ENCODE measurements at regions not wholly inside any gene's neighbourhood (a gene's known extent, or its start where the extent isn't known, plus 50 kb on each side); places are given as distances from the start of the nearest gene placed in this dataset.

DNA sequence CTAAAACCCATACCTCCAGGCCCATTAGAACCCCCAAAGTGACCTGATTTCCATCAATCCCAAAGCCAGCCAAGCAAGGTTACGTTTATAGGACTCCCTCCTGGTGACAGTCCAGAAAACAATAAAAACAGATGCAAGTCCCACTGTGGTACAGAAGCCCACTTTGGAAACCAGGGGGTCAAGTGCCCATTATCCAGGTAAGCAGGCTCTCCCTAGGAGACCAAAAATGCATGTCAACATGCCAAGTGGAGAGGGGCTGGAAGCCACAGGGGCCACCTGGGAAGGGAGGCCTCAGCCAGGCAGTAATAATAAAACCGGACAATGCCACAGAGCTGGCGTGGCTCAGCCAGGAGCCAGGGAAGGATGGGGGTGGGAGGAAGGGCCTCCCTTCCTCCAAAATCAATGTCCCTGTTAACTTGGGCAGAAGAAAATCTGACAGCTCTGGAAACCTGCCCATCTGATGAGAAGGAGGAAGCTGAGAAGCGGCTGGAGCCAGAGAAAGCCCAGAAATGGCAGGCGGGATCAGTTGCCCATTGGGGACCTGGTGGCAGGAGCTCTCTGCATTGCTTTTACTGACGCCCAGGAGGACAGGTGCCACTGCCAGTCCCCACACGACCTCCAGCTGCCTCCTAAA lies 160.4 kb downstream of the ZIC5 start:
- no peaks in the 10 kb centered on the region for H3K36me3 ChIP-seq (ENCODE audit: control insufficient read depth in 4 of 4, insufficient read depth in 4 of 4, low read length in 3 of 4)
- no peak overlapping the region for H3K27ac ChIP-seq (ENCODE audit: insufficient read depth in 1 of 2, low read depth in 1 of 2, low read length in 2 of 2, poor library complexity in 1 of 2, severe bottlenecking in 2 of 2)
- ChIA-PET CTCF (interaction anchor here (0.8 kb wide), 1 partner anchor 14 kb away, joined by 3 read pairs; no protein-coding TSS in a partner anchor), POLR2A (no interaction called here)
- H3K4me1 ChIP-seq (ENCODE audit: control extremely low read depth in 1 of 4, control insufficient read depth in 4 of 4, insufficient read depth in 4 of 4, low read length in 3 of 4), result no peaks in the 10 kb centered on the region
- no peak overlapping the region for H3K4me3 ChIP-seq (ENCODE audit: control insufficient read depth in 1 of 7, extremely low read depth in 1 of 7, insufficient read depth in 4 of 7, low read depth in 2 of 7, low read length in 6 of 7)
- DNase-seq, result no peak
- peaks cover 0 to 2% (median 0%) of the 10 kb centered on the region in 5 experiments for H3K27me3 ChIP-seq (replicated peaks in 2 of 5; ENCODE audit: control insufficient read depth in 4 of 5, insufficient read depth in 5 of 5, low read length in 4 of 5)
- WGBS (ENCODE audit: insufficient coverage), result 88% methylated on average over 6 of the region's 7 CpGs
- H3K9me3 ChIP-seq (ENCODE audit: control extremely low read depth in 1 of 5, control insufficient read depth in 4 of 5, insufficient read depth in 2 of 5, low read depth in 1 of 5, low read length in 4 of 5), result peaks cover 0 to 2% (median 0%) of the 10 kb centered on the region in 5 experiments

DNA sequence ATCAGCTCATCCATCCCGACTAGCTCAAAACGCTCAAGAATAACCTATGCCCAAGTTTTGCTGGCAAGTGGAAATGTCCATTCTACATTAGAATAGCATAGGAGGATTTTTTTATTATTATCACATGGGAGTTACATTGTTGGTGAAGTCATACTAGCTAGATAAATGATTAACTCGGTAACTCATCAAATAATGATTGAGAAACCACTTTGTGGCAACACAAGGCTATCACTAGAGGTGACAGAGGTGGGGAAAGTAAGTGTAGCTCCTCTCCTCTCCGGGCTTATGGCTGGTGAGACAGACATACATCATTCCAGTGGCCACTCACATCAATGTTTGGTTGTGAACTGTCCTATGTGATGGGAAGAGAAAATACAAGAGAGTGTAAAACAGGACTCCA lies 161.6 kb downstream of the ZIC5 start:
- no peak for DNase-seq
- H3K36me3 ChIP-seq (ENCODE audit: control insufficient read depth in 4 of 4, insufficient read depth in 4 of 4, low read length in 3 of 4), result no peaks in the 10 kb centered on the region
- H3K4me3 ChIP-seq (ENCODE audit: control insufficient read depth in 1 of 7, extremely low read depth in 1 of 7, insufficient read depth in 4 of 7, low read depth in 2 of 7, low read length in 6 of 7), result no peak overlapping the region
- ChIA-PET CTCF (no interaction called here), POLR2A (no interaction called here)
- no peak overlapping the region for H3K27ac ChIP-seq (ENCODE audit: insufficient read depth in 1 of 2, low read depth in 1 of 2, low read length in 2 of 2, poor library complexity in 1 of 2, severe bottlenecking in 2 of 2)
- H3K9me3 ChIP-seq (ENCODE audit: control extremely low read depth in 1 of 5, control insufficient read depth in 4 of 5, insufficient read depth in 2 of 5, low read depth in 1 of 5, low read length in 4 of 5), result peaks cover 0 to 2% (median 0%) of the 10 kb centered on the region in 5 experiments
- peaks cover 0 to 2% (median 0%) of the 10 kb centered on the region in 5 experiments for H3K27me3 ChIP-seq (replicated peaks in 2 of 5; ENCODE audit: control insufficient read depth in 4 of 5, insufficient read depth in 5 of 5, low read length in 4 of 5)
- H3K4me1 ChIP-seq (ENCODE audit: control extremely low read depth in 1 of 4, control insufficient read depth in 4 of 4, insufficient read depth in 4 of 4, low read length in 3 of 4), result no peaks in the 10 kb centered on the region
- WGBS (ENCODE audit: insufficient coverage), result 100% methylated on average over 2 of the region's 4 CpGs

DNA sequence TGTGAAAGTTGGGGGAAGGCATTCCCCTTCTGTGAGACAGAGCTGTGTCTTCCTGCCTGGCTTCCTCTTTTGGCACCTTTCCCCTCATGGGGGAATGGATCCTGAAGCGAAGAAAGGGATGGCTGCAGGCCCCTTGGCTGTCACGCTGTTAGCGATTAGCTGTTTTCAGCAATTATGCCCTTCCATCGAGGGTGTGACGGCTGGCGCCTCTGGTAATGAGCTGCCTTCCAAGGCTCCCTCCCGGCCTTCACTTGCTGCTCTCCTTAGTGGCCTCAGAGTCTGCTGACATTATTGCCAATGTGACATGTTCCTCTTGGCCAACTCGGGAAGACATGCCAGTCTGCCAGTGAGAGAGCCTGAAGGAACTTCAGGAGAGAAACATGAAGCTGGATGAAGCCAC lies 162.1 kb downstream of the ZIC5 start:
- WGBS (ENCODE audit: insufficient coverage), result 92% methylated on average over 8 of the region's 8 CpGs
- CTCF ChIA-PET, result no interaction called here
- peaks cover 0 to 2% (median 0%) of the 10 kb centered on the region in 5 experiments for H3K27me3 ChIP-seq (replicated peaks in 2 of 5; ENCODE audit: control insufficient read depth in 4 of 5, insufficient read depth in 5 of 5, low read length in 4 of 5)

GRCh38 chr13:99808786-99809185 lies 162.8 kb downstream of the ZIC5 start:
- H3K36me3 ChIP-seq (ENCODE audit: control insufficient read depth in 4 of 4, insufficient read depth in 4 of 4, low read length in 3 of 4), result no peaks in the 10 kb centered on the region
- H3K4me1 ChIP-seq (ENCODE audit: control extremely low read depth in 1 of 4, control insufficient read depth in 4 of 4, insufficient read depth in 4 of 4, low read length in 3 of 4), result no peaks in the 10 kb centered on the region
- ChIA-PET POLR2A (interaction anchor here (0.6 kb wide), 1 partner anchor 8 kb away, joined by 3 read pairs; no protein-coding TSS in a partner anchor), CTCF (no interaction called here)
- DNase-seq, result no peak
- peaks cover 0 to 2% (median 0%) of the 10 kb centered on the region in 5 experiments for H3K9me3 ChIP-seq (ENCODE audit: control extremely low read depth in 1 of 5, control insufficient read depth in 4 of 5, insufficient read depth in 2 of 5, low read depth in 1 of 5, low read length in 4 of 5)
- H3K4me3 ChIP-seq (ENCODE audit: control insufficient read depth in 1 of 7, extremely low read depth in 1 of 7, insufficient read depth in 4 of 7, low read depth in 2 of 7, low read length in 6 of 7), result no peak overlapping the region
- peaks cover 0 to 2% (median 0%) of the 10 kb centered on the region in 5 experiments for H3K27me3 ChIP-seq (replicated peaks in 2 of 5; ENCODE audit: control insufficient read depth in 4 of 5, insufficient read depth in 5 of 5, low read length in 4 of 5)
- WGBS (ENCODE audit: insufficient coverage), result 60% methylated on average over 1 of the region's 1 CpG
- no peak overlapping the region for H3K27ac ChIP-seq (ENCODE audit: insufficient read depth in 1 of 2, low read depth in 1 of 2, low read length in 2 of 2, poor library complexity in 1 of 2, severe bottlenecking in 2 of 2)

More for the DNA sequence above, 162.1 kb downstream of the ZIC5 start:
- H3K4me3 ChIP-seq (ENCODE audit: control insufficient read depth in 1 of 7, extremely low read depth in 1 of 7, insufficient read depth in 4 of 7, low read depth in 2 of 7, low read length in 6 of 7), result no peak overlapping the region
- no peaks in the 10 kb centered on the region for H3K4me1 ChIP-seq (ENCODE audit: control extremely low read depth in 1 of 4, control insufficient read depth in 4 of 4, insufficient read depth in 4 of 4, low read length in 3 of 4)
- POLR2A ChIA-PET, result interaction anchor here (0.6 kb wide), 1 partner anchor 9 kb away, joined by 3 read pairs; no protein-coding TSS in a partner anchor
- no peaks in the 10 kb centered on the region for H3K36me3 ChIP-seq (ENCODE audit: control insufficient read depth in 4 of 4, insufficient read depth in 4 of 4, low read length in 3 of 4)
- H3K27ac ChIP-seq (ENCODE audit: insufficient read depth in 1 of 2, low read depth in 1 of 2, low read length in 2 of 2, poor library complexity in 1 of 2, severe bottlenecking in 2 of 2), result no peak overlapping the region
- peaks cover 0 to 2% (median 0%) of the 10 kb centered on the region in 5 experiments for H3K9me3 ChIP-seq (ENCODE audit: control extremely low read depth in 1 of 5, control insufficient read depth in 4 of 5, insufficient read depth in 2 of 5, low read depth in 1 of 5, low read length in 4 of 5)
- DNase-seq, result no peak

DNA sequence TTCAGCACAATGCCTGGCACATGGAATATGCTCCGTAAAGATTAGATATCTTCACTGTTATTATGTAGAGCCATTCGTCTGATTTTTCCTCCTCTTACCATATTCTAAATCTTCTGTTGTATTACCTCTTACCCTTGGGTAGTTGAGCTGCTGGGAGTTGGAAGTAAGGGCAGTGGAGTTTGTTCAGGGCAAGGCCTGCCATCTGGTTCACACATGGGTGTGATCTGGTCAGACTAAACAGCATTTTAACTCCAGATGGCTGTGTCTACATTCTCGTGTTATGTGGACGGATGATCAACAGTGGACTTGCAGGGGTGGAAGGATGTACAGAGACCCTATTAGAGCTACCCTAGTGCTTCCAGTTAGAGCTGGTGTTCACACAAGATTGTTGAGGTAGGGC lies 164.9 kb downstream of the ZIC5 start:
- H3K27ac ChIP-seq (ENCODE audit: insufficient read depth in 1 of 2, low read depth in 1 of 2, low read length in 2 of 2, poor library complexity in 1 of 2, severe bottlenecking in 2 of 2), result no peak overlapping the region
- H3K4me3 ChIP-seq (ENCODE audit: control insufficient read depth in 1 of 7, extremely low read depth in 1 of 7, insufficient read depth in 4 of 7, low read depth in 2 of 7, low read length in 6 of 7), result no peak overlapping the region
- WGBS (ENCODE audit: insufficient coverage), result 100% methylated on average over 2 of the region's 4 CpGs
- no peak for DNase-seq
- no peaks in the 10 kb centered on the region for H3K4me1 ChIP-seq (ENCODE audit: control extremely low read depth in 1 of 4, control insufficient read depth in 4 of 4, insufficient read depth in 4 of 4, low read length in 3 of 4)
- ChIA-PET CTCF (no interaction called here), POLR2A (no interaction called here)
- peaks cover 0 to 2% (median 0%) of the 10 kb centered on the region in 5 experiments for H3K9me3 ChIP-seq (ENCODE audit: control extremely low read depth in 1 of 5, control insufficient read depth in 4 of 5, insufficient read depth in 2 of 5, low read depth in 1 of 5, low read length in 4 of 5)
- peaks cover 0 to 2% (median 0%) of the 10 kb centered on the region in 5 experiments for H3K27me3 ChIP-seq (replicated peaks in 2 of 5; ENCODE audit: control insufficient read depth in 4 of 5, insufficient read depth in 5 of 5, low read length in 4 of 5)
- no peaks in the 10 kb centered on the region for H3K36me3 ChIP-seq (ENCODE audit: control insufficient read depth in 4 of 4, insufficient read depth in 4 of 4, low read length in 3 of 4)

- H3K9me3 ChIP-seq (ENCODE audit: control extremely low read depth in 1 of 5, control insufficient read depth in 4 of 5, insufficient read depth in 2 of 5, low read depth in 1 of 5, low read length in 4 of 5), result peaks cover 0 to 1% (median 0%) of the 10 kb centered on the region in 5 experiments
- peaks cover 0 to 2% (median 0%) of the 10 kb centered on the region in 5 experiments for H3K27me3 ChIP-seq (replicated peaks in 2 of 5; ENCODE audit: control insufficient read depth in 4 of 5, insufficient read depth in 5 of 5, low read length in 4 of 5)
- no peaks in the 10 kb centered on the region for H3K36me3 ChIP-seq (ENCODE audit: control insufficient read depth in 4 of 4, insufficient read depth in 4 of 4, low read length in 3 of 4)
- H3K27ac ChIP-seq (ENCODE audit: insufficient read depth in 1 of 2, low read depth in 1 of 2, low read length in 2 of 2, poor library complexity in 1 of 2, severe bottlenecking in 2 of 2), result no peak overlapping the region
- ChIA-PET POLR2A (no interaction called here), CTCF (interaction anchor here (0.6 kb wide), 1 partner anchor 242 kb away, joined by 3 read pairs; no protein-coding TSS in a partner anchor)
- H3K4me3 ChIP-seq (ENCODE audit: control insufficient read depth in 1 of 7, extremely low read depth in 1 of 7, insufficient read depth in 4 of 7, low read depth in 2 of 7, low read length in 6 of 7), result no peak overlapping the region
- no peak for DNase-seq
- no peaks in the 10 kb centered on the region for H3K4me1 ChIP-seq (ENCODE audit: control extremely low read depth in 1 of 4, control insufficient read depth in 4 of 4, insufficient read depth in 4 of 4, low read length in 3 of 4)
- WGBS (ENCODE audit: insufficient coverage), result 100% methylated on average over 1 of the region's 7 CpGs
Observed at GRCh38 chr13:99805361-99805760, 166.2 kb downstream of the ZIC5 start.

DNA sequence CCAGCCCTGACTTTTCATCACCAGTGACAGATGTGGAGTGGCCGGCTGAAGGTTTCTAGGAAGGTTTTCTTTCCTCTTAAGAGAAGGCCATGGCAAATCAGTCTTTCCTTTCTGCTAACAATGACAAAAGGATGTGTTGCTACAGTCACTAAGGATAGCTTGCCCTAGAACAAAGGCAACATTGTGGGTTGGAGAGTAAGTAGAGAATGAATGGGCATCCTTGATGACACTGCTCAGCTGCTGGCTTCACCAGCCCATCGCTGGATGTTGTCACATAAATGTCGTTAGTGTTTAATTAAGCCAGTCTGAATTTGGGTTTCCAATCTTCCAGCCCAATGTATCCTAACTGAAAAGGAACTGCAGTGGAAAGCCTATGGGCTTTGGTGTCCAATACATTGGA lies 168.4 kb downstream of the ZIC5 start:
- Histone ChIP-seq H3K4me3 (ENCODE audit: control insufficient read depth in 1 of 7, extremely low read depth in 1 of 7, insufficient read depth in 4 of 7, low read depth in 2 of 7, low read length in 6 of 7) (no peak overlapping the region), H3K9me3 (ENCODE audit: control extremely low read depth in 1 of 5, control insufficient read depth in 4 of 5, insufficient read depth in 2 of 5, low read depth in 1 of 5, low read length in 4 of 5) (no peaks in the 10 kb centered on the region), H3K27ac (ENCODE audit: insufficient read depth in 1 of 2, low read depth in 1 of 2, low read length in 2 of 2, poor library complexity in 1 of 2, severe bottlenecking in 2 of 2) (no peak overlapping the region), H3K36me3 (ENCODE audit: control insufficient read depth in 4 of 4, insufficient read depth in 4 of 4, low read length in 3 of 4) (no peaks in the 10 kb centered on the region), H3K4me1 (ENCODE audit: control extremely low read depth in 1 of 4, control insufficient read depth in 4 of 4, insufficient read depth in 4 of 4, low read length in 3 of 4) (no peaks in the 10 kb centered on the region), H3K27me3 (replicated peaks in 2 of 5; ENCODE audit: control insufficient read depth in 4 of 5, insufficient read depth in 5 of 5, low read length in 4 of 5) (no peaks in the 10 kb centered on the region)
- ChIA-PET CTCF (no interaction called here), POLR2A (no interaction called here)
- 100% methylated on average over 3 of the region's 3 CpGs for WGBS (ENCODE audit: insufficient coverage)
- no peak for DNase-seq

Data from common myeloid progenitor, CD34-positive (primary cell).